HEK293T (cell line): ENCODE measurements at regions not wholly inside any gene's neighbourhood (a gene's known extent, or its start where the extent isn't known, plus 50 kb on each side); places are given as distances from the start of the nearest gene placed in this dataset.

Experiments
- BHLHE40 ChIP-seq: fragments of 450-650 bp; IDR thresholded peaks from 2 replicates; pipeline ENCODE4 v1.6.1; 2016; ENCODE audit warnings: mild to moderate bottlenecking, moderate library complexity, borderline replicate concordance
- CTBP1 ChIP-seq: fragments of 450-650 bp; IDR thresholded peaks from 2 replicates; pipeline ENCODE4 v1.6.1; 2016; ENCODE audit warnings: borderline replicate concordance
- ELF4 ChIP-seq: fragments of 450-650 bp; IDR thresholded peaks from 2 replicates; pipeline ENCODE4 v1.6.1; 2017; ENCODE audit warnings: antibody characterized with exemption
- FOXM1 ChIP-seq: fragments of 450-650 bp; IDR thresholded peaks from 2 replicates; pipeline ENCODE4 v1.6.1; 2017; ENCODE audit warnings: mild to moderate bottlenecking, borderline replicate concordance
- L3MBTL2 ChIP-seq: fragments of 450-650 bp; conservative IDR thresholded peaks from 2 replicates; pipeline ENCODE4 v1.6.1; 2016; ENCODE audit warnings: mild to moderate bottlenecking
- SP1 ChIP-seq: fragments of 450-650 bp; IDR thresholded peaks from 2 replicates; pipeline ENCODE4 v1.6.1; 2017
- ZNF384 ChIP-seq: fragments of 450-650 bp; IDR thresholded peaks from 2 replicates; pipeline ENCODE4 v1.6.1; 2016

DNA sequence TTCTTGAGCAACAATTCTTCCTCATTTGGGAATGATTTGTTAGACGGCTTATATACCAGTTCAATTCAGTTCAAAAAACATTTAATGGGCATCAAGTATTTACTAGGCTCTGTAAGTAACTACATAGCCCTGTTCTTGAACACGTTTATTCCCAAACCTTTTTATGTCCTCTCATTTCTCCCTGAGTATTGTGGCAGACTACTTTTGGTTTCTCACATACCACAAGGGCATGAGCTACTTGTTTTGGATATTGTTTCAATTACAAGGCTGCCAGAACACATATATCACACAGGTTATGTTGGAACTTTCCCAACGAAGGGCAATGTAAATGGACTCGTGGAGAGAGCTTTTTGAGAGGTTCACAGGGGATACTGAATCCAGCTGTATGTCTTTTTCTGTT lies 363.8 kb upstream of the NAALADL2 start:
- no peak for TF ChIP-seq SP1
- TF ChIP-seq CTBP1, result no peak
- TF ChIP-seq ELF4, result no peak
- TF ChIP-seq BHLHE40, result no peak
- TF ChIP-seq L3MBTL2, result no peak
- TF ChIP-seq FOXM1, result no peak
- no peak for TF ChIP-seq ZNF384
